Mesothelial cell of epicardium (in vitro differentiated cells): ENCODE measurements at regions not wholly inside any gene's neighbourhood (a gene's known extent, or its start where the extent isn't known, plus 50 kb on each side); places are given as distances from the start of the nearest gene placed in this dataset.
"Not testable (repeated sequence)": the region's sequence is repeated elsewhere in the genome, so short reads cannot be mapped to it uniquely, and the experiment has no call there.

ENCODE experiments used
- DNase-seq, 2 experiments: peaks; one replicate each; pipeline ENCODE4 v3.0.0; 2021; ENCODE audit warnings: low spot score in 2 of 2; ENCODE audit not compliant: unreplicated experiment in 2 of 2
- H3K27ac Mint-ChIP-seq: 2 replicates; pipeline ENCODE4 v1.8.0; 2021; ENCODE audit warnings: mixed read lengths
- H3K27me3 Mint-ChIP-seq: 2 replicates; pipeline ENCODE4 v1.8.0; 2021; ENCODE audit warnings: low read depth, mixed read lengths
- H3K36me3 Mint-ChIP-seq: 2 replicates; pipeline ENCODE4 v1.8.0; 2021; ENCODE audit warnings: mixed read lengths
- H3K4me1 Mint-ChIP-seq: 2 replicates; pipeline ENCODE4 v1.8.0; 2021; ENCODE audit warnings: mixed read lengths
- H3K4me3 Mint-ChIP-seq: 2 replicates; pipeline ENCODE4 v1.8.0; 2021; ENCODE audit warnings: mild to moderate bottlenecking, moderate library complexity, mixed read lengths
- H3K9me3 Mint-ChIP-seq: 2 replicates; pipeline ENCODE4 v1.8.0; 2021; ENCODE audit warnings: mixed read lengths
- TF ChIP-seq, protein P1 (sequence below): fragments of 200-600 bp; sonication (generic); IDR thresholded peaks from one replicate; pipeline ENCODE4 v1.5.0; 2021; ENCODE audit warnings: antibody characterized with exemption; ENCODE audit not compliant: unreplicated experiment

GRCh38 chr4:170691168-170691567 lies 601.4 kb upstream of the AADAT start:
- no peaks in the 10 kb centered on the region for H3K27me3 Mint-ChIP-seq
- TF ChIP-seq, protein P1, sequence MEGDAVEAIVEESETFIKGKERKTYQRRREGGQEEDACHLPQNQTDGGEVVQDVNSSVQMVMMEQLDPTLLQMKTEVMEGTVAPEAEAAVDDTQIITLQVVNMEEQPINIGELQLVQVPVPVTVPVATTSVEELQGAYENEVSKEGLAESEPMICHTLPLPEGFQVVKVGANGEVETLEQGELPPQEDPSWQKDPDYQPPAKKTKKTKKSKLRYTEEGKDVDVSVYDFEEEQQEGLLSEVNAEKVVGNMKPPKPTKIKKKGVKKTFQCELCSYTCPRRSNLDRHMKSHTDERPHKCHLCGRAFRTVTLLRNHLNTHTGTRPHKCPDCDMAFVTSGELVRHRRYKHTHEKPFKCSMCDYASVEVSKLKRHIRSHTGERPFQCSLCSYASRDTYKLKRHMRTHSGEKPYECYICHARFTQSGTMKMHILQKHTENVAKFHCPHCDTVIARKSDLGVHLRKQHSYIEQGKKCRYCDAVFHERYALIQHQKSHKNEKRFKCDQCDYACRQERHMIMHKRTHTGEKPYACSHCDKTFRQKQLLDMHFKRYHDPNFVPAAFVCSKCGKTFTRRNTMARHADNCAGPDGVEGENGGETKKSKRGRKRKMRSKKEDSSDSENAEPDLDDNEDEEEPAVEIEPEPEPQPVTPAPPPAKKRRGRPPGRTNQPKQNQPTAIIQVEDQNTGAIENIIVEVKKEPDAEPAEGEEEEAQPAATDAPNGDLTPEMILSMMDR, result no peak
- no peak for DNase-seq
- H3K4me3 Mint-ChIP-seq, result no peak overlapping the region
- H3K4me1 Mint-ChIP-seq, result peaks cover 6% of the 10 kb centered on the region
- H3K36me3 Mint-ChIP-seq, result no peaks in the 10 kb centered on the region
- H3K9me3 Mint-ChIP-seq, result peaks cover 27% of the 10 kb centered on the region
- H3K27ac Mint-ChIP-seq, result no peak overlapping the region

DNA sequence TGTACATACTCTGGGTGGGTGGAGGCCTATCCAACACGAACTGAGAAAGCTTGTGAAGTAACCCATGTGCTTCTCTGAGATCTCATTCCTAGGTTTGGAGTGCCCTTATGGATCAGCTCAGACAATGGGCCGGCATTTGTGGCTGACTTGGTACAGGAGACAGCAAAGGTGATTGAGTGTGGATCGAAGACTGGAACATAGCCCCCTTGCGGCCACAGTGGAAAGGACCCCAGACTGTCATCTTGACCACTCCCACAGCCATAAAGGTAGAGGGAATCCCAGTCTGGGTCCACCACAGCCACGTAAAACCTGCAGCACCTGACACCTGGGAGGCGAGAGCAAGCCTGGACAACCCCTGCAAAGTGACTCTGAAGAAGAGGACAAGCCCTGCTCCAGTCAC lies 598.0 kb upstream of the AADAT start:
- no peak overlapping the region for H3K27ac Mint-ChIP-seq
- DNase-seq, result no peak
- TF ChIP-seq, protein P1, result no peak
- no peaks in the 10 kb centered on the region for H3K27me3 Mint-ChIP-seq
- no peaks in the 10 kb centered on the region for H3K36me3 Mint-ChIP-seq
- no peak overlapping the region for H3K4me3 Mint-ChIP-seq
- peaks cover 19% of the 10 kb centered on the region for H3K4me1 Mint-ChIP-seq
- H3K9me3 Mint-ChIP-seq, result peaks cover 16% of the 10 kb centered on the region

DNA sequence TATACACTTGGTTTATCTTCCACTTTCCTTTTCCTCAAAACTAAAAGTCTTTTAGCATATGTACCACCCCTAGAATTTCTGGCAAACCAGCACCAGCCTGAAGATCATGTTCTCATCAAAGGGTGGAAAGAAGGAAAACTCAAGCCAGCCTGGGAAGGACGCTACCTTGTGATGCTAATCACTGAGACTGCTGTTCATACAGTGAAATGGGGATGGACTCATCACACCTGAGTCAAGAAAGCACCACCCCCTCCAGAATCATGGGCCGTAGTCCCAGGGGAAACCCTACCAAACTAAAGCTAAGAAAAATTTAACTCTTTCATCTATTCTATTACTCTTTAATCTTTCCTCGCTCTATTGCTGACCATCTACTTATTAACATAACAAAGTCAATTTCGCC lies 595.9 kb upstream of the AADAT start:
- Mint-ChIP-seq H3K27ac (peak overlapping the region; percentile 47), H3K4me1 (peaks cover 19% of the 10 kb centered on the region), H3K9me3 (peaks cover 16% of the 10 kb centered on the region)
- H3K4me3 Mint-ChIP-seq, DNase-seq, H3K36me3 Mint-ChIP-seq, H3K27me3 Mint-ChIP-seq: not testable (repeated sequence)

DNA sequence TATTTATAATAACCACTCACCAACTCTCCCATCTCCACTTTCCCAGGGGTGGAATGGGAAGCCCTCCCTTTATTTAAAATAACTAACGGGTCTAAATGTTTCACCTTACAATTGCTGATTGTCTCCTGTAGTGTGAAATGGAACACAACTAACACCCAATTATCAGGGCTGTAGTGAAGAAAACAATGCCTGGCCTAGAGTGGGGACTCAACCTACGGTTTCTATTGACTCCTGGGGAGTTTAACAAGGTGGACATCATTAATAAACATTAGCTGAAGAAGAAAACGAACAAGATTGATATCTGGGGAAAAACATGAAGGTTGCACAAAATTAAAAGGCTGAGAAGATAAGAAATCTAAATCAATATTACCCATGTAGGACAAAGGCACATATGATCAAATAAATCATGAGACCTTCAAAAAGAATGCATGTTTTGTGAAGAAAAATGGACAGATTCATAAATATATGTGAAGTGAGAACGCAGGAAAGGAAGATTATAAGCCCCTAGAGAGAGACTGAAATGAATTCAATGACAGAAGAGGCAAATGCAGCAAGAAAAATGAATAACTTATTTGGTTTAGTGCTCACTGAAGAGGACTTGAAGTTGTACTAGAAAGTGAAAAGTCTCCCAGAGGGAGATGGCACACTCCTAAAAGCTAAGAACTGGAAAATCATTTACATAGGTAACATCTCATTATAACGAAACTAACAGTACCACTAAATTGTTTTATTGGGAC lies 593.0 kb upstream of the AADAT start:
- Mint-ChIP-seq H3K27me3 (no peaks in the 10 kb centered on the region), H3K4me3 (no peak overlapping the region), H3K9me3 (peaks cover 20% of the 10 kb centered on the region), H3K36me3 (peaks cover 4% of the 10 kb centered on the region), H3K4me1 (peaks cover 13% of the 10 kb centered on the region), H3K27ac (no peak overlapping the region)
- no peak for DNase-seq
- TF ChIP-seq, protein P1, result no peak

DNA sequence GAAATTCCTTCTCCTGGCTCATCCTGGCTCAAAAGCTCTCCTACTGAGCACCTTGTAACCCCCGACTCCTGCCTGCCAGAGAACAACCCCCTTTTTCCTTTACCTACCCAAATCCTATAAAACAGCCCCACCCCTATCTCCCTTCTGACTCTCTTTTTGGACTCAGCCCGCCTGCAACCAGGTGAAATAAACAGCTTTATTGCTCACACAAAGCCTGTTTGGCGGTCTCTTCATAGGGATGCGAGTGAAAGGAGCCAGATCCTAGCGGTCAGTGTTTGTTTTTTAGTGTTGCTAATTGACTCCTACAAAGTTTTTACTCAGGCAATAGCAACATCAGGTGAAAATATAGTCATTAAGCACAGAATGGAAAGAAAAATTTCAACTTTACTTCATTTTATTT lies 592.3 kb upstream of the AADAT start:
- H3K36me3 Mint-ChIP-seq, DNase-seq, H3K27me3 Mint-ChIP-seq, H3K27ac Mint-ChIP-seq, H3K4me3 Mint-ChIP-seq: not testable (repeated sequence)
- peaks cover 19% of the 10 kb centered on the region for H3K9me3 Mint-ChIP-seq
- peaks cover 13% of the 10 kb centered on the region for H3K4me1 Mint-ChIP-seq

- no peak overlapping the region for H3K4me3 Mint-ChIP-seq
- H3K27me3 Mint-ChIP-seq, result no peaks in the 10 kb centered on the region
- peaks cover 4% of the 10 kb centered on the region for H3K36me3 Mint-ChIP-seq
- no peak for DNase-seq
- H3K27ac Mint-ChIP-seq, result no peak overlapping the region
- H3K9me3 Mint-ChIP-seq, result peaks cover 12% of the 10 kb centered on the region
- peaks cover 37% of the 10 kb centered on the region for H3K4me1 Mint-ChIP-seq
- TF ChIP-seq, protein P1, result no peak
Measured at GRCh38 chr4:170675568-170676262, 586.0 kb upstream of the AADAT start.
